A549 (cell line): ENCODE measurements at regions not wholly inside any gene's neighbourhood (a gene's known extent, or its start where the extent isn't known, plus 50 kb on each side); places are given as distances from the start of the nearest gene placed in this dataset.
"Not testable (repeated sequence)": the region's sequence is repeated elsewhere in the genome, so short reads cannot be mapped to it uniquely, and the experiment has no call there.

Experiments used
- ATAC-seq, 2 experiments: fragments of 200-7000 bp in 1 of 2; fragments of >200 bp in 1 of 2; cut with Nextera tagmentation in 1 of 2; cut with Tn5 transposase in 1 of 2; 3 replicates each; pipeline versions ENCODE4 v1.8.0 to v1.9.1; 2018 to 2020; ENCODE audit warnings: mild to moderate bottlenecking in 1 of 2, moderate library complexity in 1 of 2
- CTCF ChIA-PET: fragments of 300-600 bp; sonication (Branson Sonifier 250); formaldehyde crosslinking; extraction: SDS; loops from one replicate; lab custom pipeline; 2021; ENCODE audit warnings: antibody characterized with exemption, inconsistent platforms; lab: Yijun Ruan, JAX
- POLR2A ChIA-PET: fragments of 350-600 bp; formaldehyde crosslinking; extraction: SDS; loops from one replicate; lab custom pipeline; 2021; ENCODE audit warnings: antibody characterized with exemption, inconsistent platforms; lab: Yijun Ruan, JAX
- DNase-seq, 2 experiments: peaks; one replicate each; pipeline versions ENCODE4 v3.0.0 to v3.0.0-alpha.2; 2011 to 2016; ENCODE audit warnings: low read depth in 1 of 2, low spot score in 1 of 2
- FAIRE-seq: peaks from 2 replicates; lab custom pipeline; 2011; peaks lifted over from hg19 to GRCh38; lab: Jason Lieb, UNC
- H3K27ac ChIP-seq, 2 experiments: fragments of >200 bp; sonication (Bioruptor Twin); formaldehyde crosslinking; 3 replicates each; pipeline ENCODE4 v1.5.1; 2016 to 2017
- H3K4me1 ChIP-seq: fragments of >200 bp; sonication (Bioruptor Twin); formaldehyde crosslinking; 3 replicates; pipeline ENCODE4 v1.6.1; 2016
- H3K4me2 ChIP-seq: fragments of >200 bp; sonication (Bioruptor Twin); formaldehyde crosslinking; 3 replicates; pipeline ENCODE4 v1.6.1; 2016
- H3K4me3 ChIP-seq: fragments of >200 bp; sonication (Bioruptor Twin); formaldehyde crosslinking; 3 replicates; pipeline ENCODE4 v1.5.1; 2016
- H3K9me3 ChIP-seq: fragments of >200 bp; sonication (Bioruptor Twin); formaldehyde crosslinking; 3 replicates; pipeline ENCODE4 v1.6.1; 2016
- CHD4 ChIP-seq: fragments of 200-600 bp; sonication (generic); IDR thresholded peaks from 2 replicates; pipeline ENCODE4 v1.6.1; 2016; ENCODE audit warnings: antibody characterized with exemption, mild to moderate bottlenecking, borderline replicate concordance
- EHF ChIP-seq: fragments of 250-450 bp; sonication (Bioruptor Pico); IDR thresholded peaks from 2 replicates; pipeline ENCODE4 v1.5.0; 2020; ENCODE audit warnings: mild to moderate bottlenecking
- FOSB ChIP-seq: fragments of 250-450 bp; sonication (Bioruptor Pico); IDR thresholded peaks from 2 replicates; pipeline ENCODE4 v1.5.0; 2020; ENCODE audit warnings: mild to moderate bottlenecking, moderate library complexity
- FOSL2 ChIP-seq, 2 experiments: fragments of 450-650 bp in 1 of 2; fragments of >200 bp in 1 of 2; sonication (Bioruptor Twin) in 1 of 2; formaldehyde crosslinking; IDR thresholded peaks; 2 replicates each; pipeline versions ENCODE4 v1.5.0 to v1.6.1; 2016 to 2020; ENCODE audit warnings: mild to moderate bottlenecking in 1 of 2, moderate library complexity in 1 of 2
- HOXA7 ChIP-seq: fragments of 250-450 bp; sonication (Bioruptor Pico); IDR thresholded peaks from 2 replicates; pipeline ENCODE4 v1.5.0; 2020; ENCODE audit warnings: mild to moderate bottlenecking, moderate library complexity
- JUN ChIP-seq, 2 experiments: fragments of >200 bp; sonication (Bioruptor Twin); formaldehyde crosslinking; IDR thresholded peaks; 2 replicates in 1 of 2; 3 replicates in 1 of 2; pipeline ENCODE4 v1.6.1; 2016 to 2017
- JUNB ChIP-seq: fragments of >200 bp; sonication (Bioruptor Twin); formaldehyde crosslinking; IDR thresholded peaks from 2 replicates; pipeline ENCODE4 v1.6.1; 2016
- KDM1A ChIP-seq: fragments of 200-600 bp; sonication (generic); IDR thresholded peaks from 2 replicates; pipeline ENCODE4 v1.6.1; 2016; ENCODE audit warnings: low read depth, mild to moderate bottlenecking
- MAZ ChIP-seq: fragments of 150-350 bp; IDR thresholded peaks from 2 replicates; pipeline ENCODE4 v1.6.1; 2014; ENCODE audit warnings: antibody characterized with exemption, low read depth, low read length, borderline replicate concordance
- NPAS2 ChIP-seq: fragments of 250-450 bp; sonication (Bioruptor Pico); IDR thresholded peaks from 2 replicates; pipeline ENCODE4 v1.8.0; 2022; ENCODE audit warnings: mild to moderate bottlenecking, moderate library complexity, borderline replicate concordance
- PHF8 ChIP-seq: fragments of 200-600 bp; sonication (generic); IDR thresholded peaks from 2 replicates; pipeline ENCODE4 v1.6.1; 2016; ENCODE audit warnings: low read depth, mild to moderate bottlenecking, antibody characterized with exemption, moderate library complexity, borderline replicate concordance
- POLR2A ChIP-seq: IDR thresholded peaks from 2 replicates; pipeline ENCODE4 v1.6.1; 2012; ENCODE audit warnings: mild to moderate bottlenecking, low read length
- RFX5 ChIP-seq: fragments of 450-650 bp; IDR thresholded peaks from 2 replicates; pipeline ENCODE4 v1.7.1; 2014; ENCODE audit warnings: antibody characterized with exemption, mild to moderate bottlenecking, moderate library complexity
- SMC3 ChIP-seq: fragments of >200 bp; sonication (Bioruptor Twin); formaldehyde crosslinking; IDR thresholded peaks from 3 replicates; pipeline ENCODE4 v1.6.1; 2018; ENCODE audit warnings: inconsistent platforms
- SREBF2 ChIP-seq: fragments of 450-650 bp; IDR thresholded peaks from 2 replicates; pipeline ENCODE4 v1.6.1; 2014; ENCODE audit warnings: mild to moderate bottlenecking, moderate library complexity
- ZFP36 ChIP-seq: fragments of 450-650 bp; IDR thresholded peaks from 2 replicates; pipeline ENCODE4 v1.6.1; 2014; ENCODE audit warnings: borderline replicate concordance; ENCODE audit not compliant: partially characterized antibody
- WGBS: methylation state at CpG from one replicate; pipeline ENCODE4 v1.1.6; 2017; ENCODE audit errors: missing lambda C conversion rate; 5-methylcytosine and 5-hydroxymethylcytosine counted together

GRCh38 chr14:99996951-99997571 lies 68.2 kb upstream of the EVL start (continued):
- TF ChIP-seq FOSB (CRISPR knock-in tag), result no peak
- TF ChIP-seq CHD4, result no peak
- TF ChIP-seq JUNB, result no peak

DNA sequence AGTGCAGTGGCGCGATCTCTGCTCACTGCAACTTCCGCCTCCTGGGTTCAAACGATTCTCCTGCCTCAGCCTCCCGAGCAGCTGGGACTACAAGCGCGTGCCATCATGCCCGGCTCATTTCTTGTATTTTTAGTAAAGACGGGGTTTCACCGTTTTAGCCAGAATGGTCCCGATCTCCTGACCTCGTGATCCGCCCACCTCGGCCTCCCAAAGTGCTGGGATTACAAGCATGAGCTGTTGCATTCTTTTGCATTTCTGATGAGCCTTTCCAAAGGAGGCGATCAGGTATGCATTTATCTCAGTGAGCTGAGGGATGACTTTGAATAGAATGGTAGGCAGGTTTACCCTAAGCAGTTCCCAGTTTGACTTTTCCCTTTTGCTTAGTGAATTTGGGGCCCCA lies 64.8 kb upstream of the EVL start:
- H3K4me2 ChIP-seq, FAIRE-seq, POLR2A ChIA-PET, ATAC-seq, H3K4me1 ChIP-seq, H3K4me3 ChIP-seq, DNase-seq, H3K27ac ChIP-seq: not testable (repeated sequence)
- peaks cover 22% of the 10 kb centered on the region for H3K9me3 ChIP-seq
- CTCF ChIA-PET, result interaction anchor here (0.6 to 2.5 kb wide), 3 partner anchors 18 to 140 kb away, joined by 3 to 9 read pairs (median 9); no protein-coding TSS in a partner anchor
- WGBS, result 89% methylated on average over 14 of the region's 15 CpGs

DNA sequence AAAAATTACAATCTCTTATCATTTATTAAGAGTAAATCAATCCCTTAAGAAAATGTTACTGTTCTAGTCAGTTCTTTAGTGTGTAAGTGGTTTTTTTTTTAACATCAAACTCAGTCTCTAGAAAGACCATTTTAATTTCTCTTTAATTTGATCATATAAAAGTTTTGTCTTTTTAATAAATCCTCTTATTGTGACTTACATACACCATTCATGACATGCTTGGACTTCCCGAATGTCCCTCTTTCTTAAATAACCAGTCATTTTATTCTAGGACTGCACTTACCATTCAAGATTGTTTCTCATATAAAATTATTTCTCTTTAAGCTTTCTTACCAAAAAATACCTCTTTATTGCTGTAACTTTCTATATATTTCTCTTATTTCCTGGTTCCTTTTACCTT lies 60.8 kb upstream of the EVL start:
- H3K4me3 ChIP-seq, result no peak overlapping the region
- FAIRE-seq (no peak), ATAC-seq (no peak), DNase-seq (peak in 1 of 2 experiments; percentile 51)
- TF ChIP-seq POLR2A, result no peak
- peak; percentile 96 for TF ChIP-seq ZFP36
- ChIA-PET POLR2A (no interaction called here), CTCF (interaction anchor here (1.1 to 1.8 kb wide), 5 partner anchors 21 to 104 kb away, joined by 3 to 10 read pairs (median 5); no protein-coding TSS in a partner anchor)
- 20% methylated on average over 1 of the region's 1 CpG for WGBS
- H3K9me3 ChIP-seq, result peaks cover 25% of the 10 kb centered on the region
- H3K4me1 ChIP-seq, result no peaks in the 10 kb centered on the region
- H3K27ac ChIP-seq, result no peak overlapping the region
- no peak overlapping the region for H3K4me2 ChIP-seq

- FAIRE-seq (no peak), DNase-seq (no peak), ATAC-seq (no peak)
- peaks cover 25% of the 10 kb centered on the region for H3K9me3 ChIP-seq
- WGBS, result 91% methylated on average over 1 of the region's 1 CpG
- H3K4me3 ChIP-seq, result no peak overlapping the region
- H3K27ac ChIP-seq, result no peak overlapping the region
- ChIA-PET CTCF (interaction anchor here (0.6 to 2.1 kb wide), 3 partner anchors 9 to 101 kb away, joined by 3 to 11 read pairs (median 3); no protein-coding TSS in a partner anchor), POLR2A (no interaction called here)
- no peaks in the 10 kb centered on the region for H3K4me1 ChIP-seq
- TF ChIP-seq FOSL2 (IDR thresholded peaks at IDR 0.05) (no peak), FOSL2 (CRISPR knock-in tag; IDR thresholded peaks at IDR 0.05) (no peak), RFX5 (no peak), KDM1A (no peak), NPAS2 (CRISPR knock-in tag) (no peak), MAZ (no peak), POLR2A (no peak), EHF (CRISPR knock-in tag) (no peak), JUN (IDR thresholded peaks at IDR 0.05) (no peak), HOXA7 (CRISPR knock-in tag) (no peak), SREBF2 (no peak), SMC3 (no peak), PHF8 (no peak)
- H3K4me2 ChIP-seq, result no peak overlapping the region
Measured at GRCh38 chr14:100007254-100007653, 58.0 kb upstream of the EVL start.

DNA sequence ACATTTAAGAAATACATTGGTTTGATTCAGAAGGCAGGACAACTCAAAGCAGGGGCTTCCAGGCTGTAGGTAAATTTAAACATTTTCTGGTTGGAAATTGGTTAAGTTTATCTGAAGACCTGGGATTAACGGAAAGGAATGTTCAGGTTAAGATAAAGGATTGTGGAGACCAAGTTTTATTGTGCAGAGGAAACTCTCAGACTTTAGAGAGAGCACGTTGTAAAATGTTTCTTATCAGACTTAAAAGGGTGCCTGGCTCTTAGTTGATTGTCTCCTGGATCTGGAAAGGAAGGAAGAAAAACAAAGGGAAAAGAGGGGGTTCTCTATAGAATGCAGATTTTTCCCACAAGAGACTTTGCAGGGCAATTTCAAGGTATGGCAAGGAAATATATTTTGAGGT lies 55.4 kb upstream of the EVL start:
- FAIRE-seq, H3K4me1 ChIP-seq, H3K4me2 ChIP-seq, POLR2A ChIA-PET, H3K4me3 ChIP-seq, DNase-seq, ATAC-seq, H3K27ac ChIP-seq, H3K9me3 ChIP-seq: not testable (repeated sequence)
- 75% methylated on average over 2 of the region's 2 CpGs for WGBS
- CTCF ChIA-PET, result interaction anchor here (0.9 kb wide), 1 partner anchor 15 kb away, joined by 3 read pairs; no protein-coding TSS in a partner anchor
